ENCODE measurements at regions not wholly inside any gene's neighbourhood (a gene's known extent, or its start where the extent isn't known, plus 50 kb on each side); places are given as distances from the start of the nearest gene placed in this dataset.

DNA sequence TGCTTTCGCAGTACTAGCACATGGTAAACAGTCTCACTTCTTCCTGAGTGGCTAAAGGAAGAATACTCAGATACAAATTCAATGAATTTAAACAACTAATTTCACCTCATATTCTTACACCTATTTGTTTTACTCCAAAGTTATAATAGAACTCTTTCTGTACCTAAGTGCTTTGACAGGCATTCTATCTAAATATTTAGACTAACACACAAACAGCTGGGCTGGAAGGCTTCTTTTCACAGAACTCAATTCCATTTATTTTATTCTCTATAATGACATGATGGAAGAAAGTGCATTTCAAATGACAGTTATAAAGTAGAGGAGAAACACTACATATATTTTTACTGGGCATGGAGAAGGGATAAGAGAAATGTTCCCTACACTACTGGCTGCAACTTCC is 384.9 kb upstream of the SPTLC3 start:
- WGBS, 5 donors: 82 to 100% (median 88%) methylated on average over 1 of the region's 1 CpG
- Histone ChIP-seq H3K4me1 (no peaks in the 10 kb centered on the region), H3K4me3 (no peak overlapping the region), H3K27ac (no peak overlapping the region), H3K36me3 (no peaks in the 10 kb centered on the region), H3K27me3 (replicated peaks in 1 of 7) (no peaks in the 10 kb centered on the region), H3K9me3 (peaks cover 0 to 12% (median 2%) of the 10 kb centered on the region in 8 donors)
- no peak for DNase-seq
- TF ChIP-seq POLR2A (IDR thresholded peaks at IDR 0.05): no peak
- TF ChIP-seq, protein P1, sequence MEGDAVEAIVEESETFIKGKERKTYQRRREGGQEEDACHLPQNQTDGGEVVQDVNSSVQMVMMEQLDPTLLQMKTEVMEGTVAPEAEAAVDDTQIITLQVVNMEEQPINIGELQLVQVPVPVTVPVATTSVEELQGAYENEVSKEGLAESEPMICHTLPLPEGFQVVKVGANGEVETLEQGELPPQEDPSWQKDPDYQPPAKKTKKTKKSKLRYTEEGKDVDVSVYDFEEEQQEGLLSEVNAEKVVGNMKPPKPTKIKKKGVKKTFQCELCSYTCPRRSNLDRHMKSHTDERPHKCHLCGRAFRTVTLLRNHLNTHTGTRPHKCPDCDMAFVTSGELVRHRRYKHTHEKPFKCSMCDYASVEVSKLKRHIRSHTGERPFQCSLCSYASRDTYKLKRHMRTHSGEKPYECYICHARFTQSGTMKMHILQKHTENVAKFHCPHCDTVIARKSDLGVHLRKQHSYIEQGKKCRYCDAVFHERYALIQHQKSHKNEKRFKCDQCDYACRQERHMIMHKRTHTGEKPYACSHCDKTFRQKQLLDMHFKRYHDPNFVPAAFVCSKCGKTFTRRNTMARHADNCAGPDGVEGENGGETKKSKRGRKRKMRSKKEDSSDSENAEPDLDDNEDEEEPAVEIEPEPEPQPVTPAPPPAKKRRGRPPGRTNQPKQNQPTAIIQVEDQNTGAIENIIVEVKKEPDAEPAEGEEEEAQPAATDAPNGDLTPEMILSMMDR (IDR thresholded peaks at IDR 0.05 in 8 of 11, conservative IDR thresholded peaks at IDR 0.05 in 3 of 11): no peak
- no peak for TF ChIP-seq POLR2AphosphoS5 (IDR thresholded peaks at IDR 0.05)
- intact Hi-C loops (cut with DNase I; ENCODE audit: low total_unique reads): no loop called here

DNA sequence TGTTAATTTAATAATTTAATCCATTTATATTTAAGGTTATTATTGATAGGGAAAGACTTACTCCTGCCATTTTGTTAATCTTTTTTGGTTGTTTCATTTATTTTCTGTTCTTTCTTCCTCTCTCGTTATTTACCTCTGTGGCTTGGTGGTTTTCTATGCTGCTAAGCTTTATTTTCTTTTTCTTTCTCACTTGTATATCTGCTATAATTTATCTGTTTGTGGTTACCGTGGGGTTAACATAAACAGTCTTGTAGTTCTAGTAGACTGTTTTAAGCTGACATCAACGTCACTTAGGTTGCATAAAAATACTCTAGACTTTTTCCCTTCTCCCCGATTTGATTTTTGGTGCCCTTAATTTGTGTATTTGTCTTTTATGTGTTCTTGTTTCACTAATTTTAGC is 381.3 kb upstream of the SPTLC3 start:
- H3K36me3 ChIP-seq: no peaks in the 10 kb centered on the region
- no peak overlapping the region for H3K27ac ChIP-seq
- WGBS, 5 donors: 60 to 70% (median 63%) methylated on average over 4 of the region's 4 CpGs
- DNase-seq: no peak
- H3K27me3 ChIP-seq (replicated peaks in 1 of 7): no peaks in the 10 kb centered on the region
- TF ChIP-seq POLR2A (IDR thresholded peaks at IDR 0.05) (no peak), POLR2AphosphoS5 (IDR thresholded peaks at IDR 0.05) (no peak)
- TF ChIP-seq, protein P1 (IDR thresholded peaks at IDR 0.05 in 8 of 11, conservative IDR thresholded peaks at IDR 0.05 in 3 of 11): no peak
- intact Hi-C loops (cut with DNase I; ENCODE audit: low total_unique reads): no loop called here
- peaks cover 0 to 4% (median 0%) of the 10 kb centered on the region in 8 donors for H3K9me3 ChIP-seq
- no peaks in the 10 kb centered on the region for H3K4me1 ChIP-seq
- no peak overlapping the region for H3K4me3 ChIP-seq

GRCh38 chr20:12638633-12639312 is 370.0 kb upstream of the SPTLC3 start:
- DNase-seq: no peak
- WGBS, 5 donors: 77 to 90% (median 80%) methylated on average over 7 of the region's 7 CpGs
- TF ChIP-seq POLR2A (IDR thresholded peaks at IDR 0.05): no peak
- TF ChIP-seq POLR2AphosphoS5 (IDR thresholded peaks at IDR 0.05): no peak
- TF ChIP-seq, protein P1 (IDR thresholded peaks at IDR 0.05 in 8 of 11, conservative IDR thresholded peaks at IDR 0.05 in 3 of 11): no peak
- intact Hi-C loops (cut with DNase I; ENCODE audit: low total_unique reads): no loop called here
- Histone ChIP-seq H3K9me3 (no peaks in the 10 kb centered on the region), H3K4me3 (no peak overlapping the region), H3K27me3 (replicated peaks in 1 of 7) (no peaks in the 10 kb centered on the region), H3K4me1 (no peaks in the 10 kb centered on the region), H3K27ac (no peak overlapping the region), H3K36me3 (no peaks in the 10 kb centered on the region)

DNA sequence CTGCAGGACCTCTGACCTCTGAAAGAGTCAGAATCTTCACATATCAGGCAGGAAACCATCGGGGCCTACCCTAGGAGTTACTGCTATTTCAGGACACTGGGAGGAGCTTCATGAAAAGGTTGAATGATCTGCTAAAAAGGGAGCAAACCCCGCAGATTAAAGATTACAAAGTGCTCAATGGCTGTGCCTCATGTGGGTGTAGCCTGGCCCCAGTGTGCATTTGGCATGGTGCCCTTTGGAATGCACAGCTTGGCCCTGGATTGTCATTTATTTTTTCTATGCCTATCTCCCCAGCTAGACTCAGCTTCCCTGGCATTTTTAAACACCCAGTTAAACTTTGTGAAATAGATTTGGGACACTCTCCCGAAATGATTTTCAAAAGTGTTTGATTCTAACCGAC is 368.5 kb upstream of the SPTLC3 start:
- H3K4me3 ChIP-seq: no peak overlapping the region
- intact Hi-C loops (cut with DNase I; ENCODE audit: low total_unique reads): no loop called here
- no peaks in the 10 kb centered on the region for H3K36me3 ChIP-seq
- 61 to 79% (median 66%) methylated on average over 4 of the region's 4 CpGs for WGBS, 5 donors
- H3K9me3 ChIP-seq: no peaks in the 10 kb centered on the region
- no peaks in the 10 kb centered on the region for H3K27me3 ChIP-seq (replicated peaks in 1 of 7)
- no peak overlapping the region for H3K27ac ChIP-seq
- no peaks in the 10 kb centered on the region for H3K4me1 ChIP-seq
- no peak for DNase-seq
- TF ChIP-seq POLR2A (IDR thresholded peaks at IDR 0.05) (no peak), POLR2AphosphoS5 (IDR thresholded peaks at IDR 0.05) (no peak)
- TF ChIP-seq, protein P1 (IDR thresholded peaks at IDR 0.05 in 8 of 11, conservative IDR thresholded peaks at IDR 0.05 in 3 of 11): no peak
